ENCODE measurements at regions not wholly inside any gene's neighbourhood (a gene's known extent, or its start where the extent isn't known, plus 50 kb on each side); places are given as distances from the start of the nearest gene placed in this dataset.
"Not testable (repeated sequence)": the region's sequence is repeated elsewhere in the genome, so short reads cannot be mapped to it uniquely, and the experiment has no call there.

- DNase-seq (ENCODE audit: low read depth) = no peak
Measured at GRCh38 chr19:33866696-33867095, 70.0 kb downstream of the KCTD15 start.

DNA sequence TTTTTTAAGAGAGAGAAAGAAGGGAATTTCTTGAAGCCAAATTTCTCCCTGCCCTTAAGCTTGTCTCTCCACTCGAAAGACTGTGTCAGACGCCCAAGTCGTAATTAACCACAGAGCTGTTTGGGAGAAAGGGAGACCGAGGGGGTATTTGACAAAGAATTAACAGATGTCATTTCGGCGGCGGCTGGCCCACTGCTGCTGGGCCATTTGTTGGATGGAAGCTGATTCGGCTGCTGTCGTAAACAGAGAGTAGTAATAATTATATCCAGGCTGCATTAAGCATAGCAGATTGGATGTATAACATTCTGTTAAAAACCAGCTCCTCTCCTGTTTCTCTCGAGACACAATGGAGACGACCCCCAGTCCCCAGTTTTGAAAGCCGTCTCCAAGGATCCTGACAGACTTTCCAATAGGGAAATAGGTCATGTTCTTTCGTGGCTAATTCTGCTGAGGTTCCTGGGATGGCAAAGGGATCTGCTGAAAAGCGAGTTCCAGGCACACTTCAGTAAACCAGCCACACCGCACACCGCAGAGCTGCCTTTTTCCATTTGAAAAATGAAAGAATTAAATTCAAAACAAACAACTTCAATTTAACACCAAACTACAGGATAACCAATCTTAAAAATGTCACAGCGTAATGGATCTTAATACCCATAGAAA is 71.5 kb downstream of the KCTD15 start:
- no peak for DNase-seq (ENCODE audit: low read depth)

DNA sequence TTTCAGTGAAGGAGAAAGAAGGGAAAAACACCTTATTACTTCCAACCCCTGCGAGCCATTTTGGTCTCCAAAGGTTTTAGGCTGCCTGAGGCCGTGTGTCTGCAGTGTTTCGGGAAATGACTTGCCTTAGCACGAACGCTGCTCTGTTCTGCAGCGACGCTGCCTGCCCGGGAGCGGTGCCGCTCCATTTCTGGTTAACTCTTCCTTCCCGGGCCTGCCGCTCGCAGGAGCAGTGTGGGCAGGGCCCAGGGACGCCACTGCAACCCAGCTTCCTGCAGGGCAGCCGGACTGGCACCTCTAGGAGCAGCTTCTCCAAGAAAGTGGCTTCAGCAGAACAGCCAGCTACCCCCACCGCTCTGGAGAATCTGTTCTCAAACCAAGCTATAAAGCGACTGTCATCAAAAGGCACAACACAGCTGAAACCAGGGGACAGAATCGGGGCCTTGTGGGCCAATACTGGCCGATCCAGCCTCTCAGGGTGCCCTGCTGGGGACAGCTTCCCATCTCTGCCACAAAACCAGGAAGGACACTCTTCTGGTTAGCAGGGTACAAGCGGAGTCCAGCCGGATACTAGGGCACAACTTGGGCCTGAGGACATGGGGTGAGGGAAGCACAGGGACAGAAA is 72.2 kb downstream of the KCTD15 start:
- peak; percentile 68 for DNase-seq (ENCODE audit: low read depth)

GRCh38 chr19:33870298-33870932 is 73.7 kb downstream of the KCTD15 start:
- not testable (repeated sequence) for DNase-seq (ENCODE audit: low read depth)

- DNase-seq (ENCODE audit: low read depth) = no peak
Measured at GRCh38 chr19:33871605-33872004, 74.9 kb downstream of the KCTD15 start.

DNA sequence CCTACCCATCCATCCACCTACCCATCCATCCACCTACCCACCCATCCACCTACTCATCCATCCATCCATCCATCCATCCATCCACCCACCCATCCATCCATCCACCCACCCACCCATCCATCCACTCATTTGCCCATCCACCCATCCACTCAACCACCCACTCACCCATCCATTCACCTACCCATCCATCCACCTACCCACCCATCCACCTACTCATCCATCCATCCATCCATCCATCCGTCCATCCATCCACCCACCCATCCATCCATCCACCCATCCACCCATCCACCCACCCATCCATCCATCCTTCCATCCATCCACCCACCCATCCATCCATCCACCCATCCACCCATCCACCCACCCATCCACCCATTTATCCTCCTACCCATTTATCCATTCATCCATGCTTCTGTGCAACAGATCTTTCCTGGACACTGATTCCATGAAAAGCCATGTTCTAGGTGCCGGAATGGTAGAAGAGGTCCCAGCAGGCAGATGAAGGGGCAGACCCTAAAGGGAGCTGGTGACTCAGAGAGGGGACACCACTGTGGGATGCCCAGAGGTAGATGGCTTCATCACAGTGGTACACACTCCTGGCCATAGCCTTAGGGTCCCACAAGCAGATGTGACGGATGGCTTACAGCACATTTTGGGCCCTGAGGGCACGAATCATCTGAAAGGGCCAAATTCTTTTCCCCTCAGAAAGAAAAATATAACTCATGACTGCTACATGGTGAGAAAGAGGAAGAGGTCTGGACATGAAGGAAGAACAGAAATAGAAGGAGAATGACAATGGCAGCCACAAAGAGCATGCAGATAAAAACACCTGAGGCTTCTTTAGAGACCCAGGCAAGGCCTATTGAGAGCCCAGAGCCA is 76.0 kb downstream of the KCTD15 start:
- DNase-seq (ENCODE audit: low read depth) = peak; percentile 32

- no peak for DNase-seq (ENCODE audit: low read depth)
Measured at GRCh38 chr19:33875071-33875470, 78.4 kb downstream of the KCTD15 start.

- DNase-seq (ENCODE audit: low read depth) = no peak
Measured at GRCh38 chr19:33876192-33876591, 79.5 kb downstream of the KCTD15 start.

DNA sequence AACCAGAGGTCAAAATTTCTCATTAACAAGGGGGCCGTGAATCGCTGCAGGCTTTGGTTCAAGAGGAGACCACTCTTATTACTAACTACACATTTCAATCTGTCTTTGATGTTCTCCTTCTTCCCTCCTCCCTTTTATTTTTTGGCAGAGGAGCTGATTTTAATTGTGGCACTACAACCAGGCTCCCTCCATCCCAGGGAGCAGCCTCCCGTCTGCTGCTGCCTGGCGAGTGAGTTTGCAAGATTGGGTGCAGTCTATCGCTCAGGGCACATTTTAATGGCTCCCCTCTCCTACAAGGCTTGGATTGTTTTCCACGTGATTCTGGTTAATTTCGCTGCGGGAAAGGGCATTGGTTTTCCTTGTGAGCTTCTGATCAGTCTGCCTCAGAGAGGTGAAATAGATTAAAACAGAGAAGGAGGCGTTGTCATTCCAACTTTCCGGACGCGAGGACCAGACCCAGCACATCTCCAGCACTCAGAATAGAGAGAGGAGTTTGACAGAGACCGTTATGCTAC is 81.4 kb downstream of the KCTD15 start:
- no peak for DNase-seq (ENCODE audit: low read depth)

DNA sequence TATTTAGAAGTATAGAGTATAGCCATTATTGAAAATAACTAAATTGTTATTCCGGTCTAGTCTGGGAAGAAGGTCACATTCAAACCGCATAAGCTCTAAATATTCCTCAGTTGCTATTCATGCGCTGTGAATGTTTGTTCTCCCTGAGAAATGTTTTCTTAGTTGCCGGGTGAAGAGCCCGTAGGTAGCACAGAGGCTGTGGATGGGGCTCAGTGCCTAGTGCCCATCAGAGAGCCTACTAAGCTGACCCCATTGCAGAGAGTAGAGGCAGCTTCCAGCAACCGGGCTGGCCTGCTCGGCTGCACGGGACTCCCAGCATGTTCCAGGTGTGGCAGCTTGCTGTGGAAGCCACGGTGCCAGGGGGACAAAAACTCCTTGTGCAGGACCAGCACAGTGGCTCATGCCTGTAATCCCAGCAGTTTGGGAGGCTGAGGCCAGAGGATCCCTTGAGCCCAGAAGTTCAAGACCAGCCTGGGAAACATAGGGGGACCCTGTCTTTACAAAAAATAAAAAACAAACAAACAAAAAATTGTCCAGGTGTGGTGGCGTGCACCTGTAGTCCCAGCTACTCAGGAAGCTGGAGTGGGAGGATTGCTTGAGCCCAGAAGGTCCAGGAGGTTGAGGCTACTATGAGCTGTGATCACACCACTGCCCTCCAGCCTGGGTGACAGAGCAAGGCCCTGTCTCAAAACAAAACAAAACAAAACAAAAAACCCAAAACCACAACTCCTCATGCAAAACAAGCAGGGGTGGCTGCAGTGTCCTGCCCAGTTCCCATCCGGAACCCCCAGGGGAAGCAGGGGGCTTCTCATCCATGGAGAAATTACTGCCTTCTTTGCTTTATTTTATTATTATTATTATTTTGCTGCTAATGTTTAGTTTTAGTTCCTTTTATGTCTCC is 82.5 kb downstream of the KCTD15 start:
- DNase-seq (ENCODE audit: low read depth) = no peak

- DNase-seq (ENCODE audit: low read depth) = peak; percentile 17
Measured at GRCh38 chr19:33879818-33880575, 83.3 kb downstream of the KCTD15 start.

DNA sequence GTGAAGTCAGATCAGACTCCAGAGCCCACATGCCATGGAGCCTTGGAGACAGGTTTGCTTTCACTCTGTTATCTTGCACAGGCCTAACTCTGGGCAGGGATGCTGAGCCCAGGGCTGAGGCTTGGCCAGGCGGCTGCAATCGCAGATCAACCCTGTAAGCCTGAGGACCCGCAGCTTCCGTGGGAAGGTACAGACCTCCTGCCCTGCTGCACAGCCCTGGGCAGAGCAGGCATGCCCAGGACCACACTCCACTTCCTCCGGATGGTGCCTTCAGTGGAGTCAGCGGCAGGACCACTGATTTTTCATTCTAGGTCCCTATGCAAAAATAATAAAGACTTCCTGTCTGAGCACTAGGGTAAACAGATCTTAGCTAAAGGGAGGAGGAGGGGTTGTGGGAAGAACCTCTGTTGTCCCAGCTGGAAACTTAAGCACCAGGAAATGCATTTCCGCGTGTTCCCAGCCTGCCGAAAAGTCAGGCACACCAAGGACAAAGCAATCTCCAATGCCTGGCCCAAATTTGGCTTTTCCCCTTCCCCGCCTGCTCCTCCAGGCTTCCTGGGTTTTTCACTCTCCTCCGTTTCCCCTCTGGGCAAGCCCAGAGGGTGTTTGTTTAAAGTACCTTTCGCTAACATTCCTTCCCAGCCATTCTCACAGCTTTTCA is 87.3 kb downstream of the KCTD15 start:
- DNase-seq (ENCODE audit: low read depth) = peak; percentile 49

- no peak for DNase-seq (ENCODE audit: low read depth)
Measured at GRCh38 chr19:33885236-33885635, 88.6 kb downstream of the KCTD15 start.

DNA sequence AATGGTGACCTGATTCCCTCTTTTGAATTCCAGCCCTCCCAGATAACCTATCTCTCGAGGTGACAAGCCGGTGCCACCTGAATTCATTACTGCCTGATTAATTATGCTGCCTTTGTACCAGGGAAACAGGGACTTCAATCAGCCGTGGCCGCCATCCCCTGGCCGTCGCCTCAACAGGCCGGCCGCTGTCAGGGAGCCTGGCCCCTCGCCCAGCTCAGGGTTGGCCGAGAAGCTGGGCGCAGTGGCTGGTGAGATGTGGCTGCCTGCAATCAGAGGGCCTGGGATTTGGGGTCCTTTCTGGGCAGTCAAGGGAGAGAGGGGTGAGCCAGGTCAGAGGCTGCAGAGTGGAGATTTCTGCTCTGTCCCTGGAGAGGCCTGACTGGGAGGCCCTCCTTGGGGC is 91.2 kb downstream of the KCTD15 start:
- DNase-seq (ENCODE audit: low read depth) = no peak

DNA sequence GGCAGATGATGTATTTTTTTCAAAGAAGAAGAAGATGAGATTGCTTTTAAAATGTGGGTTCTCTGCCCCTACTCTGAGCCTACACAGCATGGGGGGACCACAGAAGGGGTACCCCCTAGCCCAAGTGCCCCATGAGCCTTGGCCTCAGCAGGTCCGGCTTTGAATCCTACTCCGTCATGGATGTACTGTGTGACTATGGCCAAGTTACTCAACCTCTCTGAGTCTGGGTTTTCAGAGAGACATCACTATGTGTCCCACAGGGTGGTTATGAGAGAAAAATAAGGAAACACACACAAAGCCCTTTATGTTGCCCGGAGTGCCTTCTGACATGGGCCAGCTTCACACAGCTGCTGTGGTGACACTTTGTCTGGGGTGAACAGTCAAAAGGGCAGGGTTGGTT is 92.0 kb downstream of the KCTD15 start:
- no peak for DNase-seq (ENCODE audit: low read depth)

GRCh38 chr19:33890569-33890968 is 93.9 kb downstream of the KCTD15 start:
- DNase-seq (ENCODE audit: low read depth) = no peak

DNA sequence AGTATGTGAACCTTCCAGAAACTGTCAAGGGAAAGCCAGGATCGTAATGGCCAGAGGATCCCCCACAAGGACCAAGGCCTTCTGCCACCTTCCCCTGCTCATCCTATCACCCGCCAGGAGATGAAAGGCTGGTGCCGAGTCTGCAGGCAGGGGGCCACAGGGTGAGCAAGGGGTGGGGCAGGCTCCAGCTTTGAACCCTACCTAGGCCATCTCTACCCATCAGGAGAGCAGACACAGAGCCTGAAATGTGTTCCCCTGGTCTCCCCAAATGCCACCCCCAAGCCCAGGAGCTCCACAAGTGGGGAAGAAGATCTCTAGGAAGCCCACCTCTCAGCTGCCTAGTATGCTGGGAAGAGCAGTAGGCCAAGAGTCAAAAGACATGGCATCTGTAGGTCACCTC is 95.1 kb downstream of the KCTD15 start:
- no peak for DNase-seq (ENCODE audit: low read depth)

DNA sequence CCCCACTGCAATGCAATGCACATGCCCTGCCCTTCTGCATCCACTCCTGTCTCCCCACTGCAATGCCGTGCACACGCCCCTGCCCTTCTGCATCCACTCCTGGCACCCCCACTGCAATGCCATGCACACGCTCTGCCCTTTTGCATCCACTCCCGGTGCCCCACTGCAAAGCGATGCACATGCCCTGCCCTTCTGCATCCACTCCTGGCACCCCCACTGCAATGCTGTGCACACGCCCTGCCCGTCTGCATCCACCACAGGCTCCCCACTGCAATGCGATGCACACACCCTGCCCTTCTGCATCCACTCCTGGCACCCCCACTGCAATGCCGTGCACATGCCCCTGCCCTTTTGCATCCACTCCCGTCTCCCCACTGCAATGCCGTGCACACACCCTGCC is 98.1 kb downstream of the KCTD15 start:
- no peak for DNase-seq (ENCODE audit: low read depth)

DNA sequence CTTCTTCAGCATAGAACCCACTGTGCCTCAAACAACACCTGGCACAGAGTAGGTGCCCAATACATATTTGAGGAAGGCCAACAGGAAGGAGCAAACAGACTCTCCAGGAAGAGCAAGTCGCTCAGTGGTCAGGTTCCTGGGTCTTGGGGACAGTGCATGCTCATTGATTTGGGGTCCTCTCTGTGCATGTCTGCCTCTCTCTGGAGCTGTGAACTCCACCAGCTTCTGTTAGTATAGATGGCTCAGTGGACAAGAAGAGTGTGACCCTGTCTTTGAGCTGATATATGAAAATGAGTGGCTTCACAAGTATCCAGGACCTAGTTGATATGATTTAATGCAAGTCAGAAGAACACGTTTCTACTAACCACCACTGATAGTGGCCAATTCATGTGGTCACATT is 98.7 kb downstream of the KCTD15 start:
- no peak for DNase-seq (ENCODE audit: low read depth)

All from Daoy (cell line).